ENCODE measurements at regions not wholly inside any gene's neighbourhood (a gene's known extent, or its start where the extent isn't known, plus 50 kb on each side); places are given as distances from the start of the nearest gene placed in this dataset.

DNA sequence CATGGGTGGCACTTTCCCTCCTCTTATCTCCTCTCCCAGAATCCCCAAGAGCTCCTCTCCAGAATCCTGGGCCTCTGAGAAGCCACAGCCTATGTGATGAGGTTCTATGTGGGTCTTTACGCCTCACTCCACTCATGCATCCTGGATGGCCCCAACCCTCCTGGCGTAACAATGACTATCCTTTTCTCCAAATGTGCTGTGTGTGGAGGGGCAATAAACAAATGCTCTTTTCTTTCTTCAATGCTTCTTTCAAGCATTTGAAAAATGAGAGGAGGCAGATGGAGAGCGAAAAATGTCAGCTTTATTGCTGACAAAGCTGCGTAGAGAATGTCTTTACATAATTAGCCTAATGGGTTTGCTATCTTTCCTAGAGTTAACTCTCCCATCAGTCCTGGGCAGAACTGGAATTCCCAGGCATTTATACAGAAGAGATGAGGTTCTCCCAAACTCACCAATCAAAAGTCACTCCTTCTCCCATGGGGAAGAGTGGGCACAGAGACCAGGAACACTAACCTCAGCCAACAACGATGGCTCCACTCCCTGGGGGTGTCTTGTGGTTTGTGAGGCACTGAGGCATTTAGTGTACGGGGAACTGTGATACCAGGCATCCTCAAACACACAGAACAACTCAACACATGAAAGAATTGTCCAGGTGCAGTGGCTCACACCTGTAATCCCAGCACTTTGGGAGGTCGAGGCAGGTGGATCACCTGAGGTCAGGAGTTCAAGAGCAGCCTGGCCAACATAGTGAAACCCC is 118.9 kb upstream of the SLC34A2 start:
- POLR2A ChIA-PET, result interaction anchor here (0.6 kb wide), 1 partner anchor 27 kb away, joined by 3 read pairs; no protein-coding TSS in a partner anchor
- TF ChIP-seq ARNT (IDR thresholded peaks at IDR 0.05), result no peak
- CTCF ChIA-PET, result interaction anchor here (0.7 kb wide), 1 partner anchor 26 kb away, joined by 3 read pairs; no protein-coding TSS in a partner anchor
- no peak for DNase-seq (ENCODE audit: extremely low spot score)

DNA sequence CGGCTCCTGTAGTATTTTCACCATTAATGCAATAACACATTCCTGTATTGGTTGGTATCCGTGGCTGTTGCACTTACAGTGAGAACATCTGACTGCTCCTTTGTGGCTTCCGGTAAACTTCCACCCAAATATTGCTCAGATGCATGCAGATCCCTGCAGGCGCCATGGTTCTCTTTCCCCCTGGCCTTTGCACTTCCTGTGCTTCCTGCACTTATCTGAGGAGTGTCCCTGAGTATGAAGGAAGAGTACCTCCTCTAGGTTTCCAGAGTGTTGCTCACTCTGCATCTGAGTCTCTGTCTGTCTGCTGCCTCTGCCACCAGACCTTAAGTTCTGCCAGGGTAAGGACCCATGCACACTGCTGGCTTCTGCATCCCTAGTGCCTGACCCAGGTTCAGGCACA is 117.2 kb upstream of the SLC34A2 start:
- ChIA-PET CTCF (no interaction called here), POLR2A (no interaction called here)
- no peak for TF ChIP-seq FOXM1 (IDR thresholded peaks at IDR 0.05; ENCODE audit: borderline replicate concordance)
- TF ChIP-seq LEF1 (IDR thresholded peaks at IDR 0.05; ENCODE audit: borderline replicate concordance), result no peak
- no peak for TF ChIP-seq NFRKB (IDR thresholded peaks at IDR 0.05)
- TF ChIP-seq SUZ12 (IDR thresholded peaks at IDR 0.05), result no peak
- no peak for TF ChIP-seq ARNT (IDR thresholded peaks at IDR 0.05)
- no peak for TF ChIP-seq TARDBP (IDR thresholded peaks at IDR 0.05)
- TF ChIP-seq FOXK2 (IDR thresholded peaks at IDR 0.05), result no peak
- TF ChIP-seq BHLHE40 (IDR thresholded peaks at IDR 0.05; ENCODE audit: borderline replicate concordance), result no peak
- TF ChIP-seq, protein P1, sequence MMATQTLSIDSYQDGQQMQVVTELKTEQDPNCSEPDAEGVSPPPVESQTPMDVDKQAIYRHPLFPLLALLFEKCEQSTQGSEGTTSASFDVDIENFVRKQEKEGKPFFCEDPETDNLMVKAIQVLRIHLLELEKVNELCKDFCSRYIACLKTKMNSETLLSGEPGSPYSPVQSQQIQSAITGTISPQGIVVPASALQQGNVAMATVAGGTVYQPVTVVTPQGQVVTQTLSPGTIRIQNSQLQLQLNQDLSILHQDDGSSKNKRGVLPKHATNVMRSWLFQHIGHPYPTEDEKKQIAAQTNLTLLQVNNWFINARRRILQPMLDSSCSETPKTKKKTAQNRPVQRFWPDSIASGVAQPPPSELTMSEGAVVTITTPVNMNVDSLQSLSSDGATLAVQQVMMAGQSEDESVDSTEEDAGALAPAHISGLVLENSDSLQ (IDR thresholded peaks at IDR 0.05), result no peak
- TF ChIP-seq L3MBTL2 (conservative IDR thresholded peaks at IDR 0.05), result no peak
- DNase-seq (ENCODE audit: extremely low spot score), result no peak

- ChIA-PET CTCF (no interaction called here), POLR2A (no interaction called here)
- TF ChIP-seq LEF1 (IDR thresholded peaks at IDR 0.05; ENCODE audit: borderline replicate concordance) (no peak), SUZ12 (IDR thresholded peaks at IDR 0.05) (no peak), FOXA1 (IDR thresholded peaks at IDR 0.05) (no peak), ELF4 (IDR thresholded peaks at IDR 0.05) (no peak), BHLHE40 (IDR thresholded peaks at IDR 0.05; ENCODE audit: borderline replicate concordance) (no peak), L3MBTL2 (conservative IDR thresholded peaks at IDR 0.05) (no peak), TARDBP (IDR thresholded peaks at IDR 0.05) (no peak), SP1 (IDR thresholded peaks at IDR 0.05) (no peak), ARNT (IDR thresholded peaks at IDR 0.05) (no peak), FOXM1 (IDR thresholded peaks at IDR 0.05; ENCODE audit: borderline replicate concordance) (no peak), NFRKB (IDR thresholded peaks at IDR 0.05) (no peak), ZNF384 (IDR thresholded peaks at IDR 0.05) (no peak), HDGF (IDR thresholded peaks at IDR 0.05; ENCODE audit: borderline replicate concordance) (no peak), FOXK2 (IDR thresholded peaks at IDR 0.05) (no peak), CTBP1 (IDR thresholded peaks at IDR 0.05; ENCODE audit: borderline replicate concordance) (no peak)
- TF ChIP-seq, protein P1 (IDR thresholded peaks at IDR 0.05), result no peak
- DNase-seq (ENCODE audit: extremely low spot score), result no peak
Measured at GRCh38 chr4:25539241-25539640, 116.4 kb upstream of the SLC34A2 start.

GRCh38 chr4:25540734-25541133 is 114.9 kb upstream of the SLC34A2 start:
- ChIA-PET CTCF (interaction anchor here (0.7 kb wide), 1 partner anchor 9 kb away, joined by 3 read pairs; no protein-coding TSS in a partner anchor), POLR2A (interaction anchor here (0.9 kb wide), 1 partner anchor 178 kb away, joined by 3 read pairs; no protein-coding TSS in a partner anchor)
- TF ChIP-seq SUZ12 (IDR thresholded peaks at IDR 0.05), result no peak
- no peak for TF ChIP-seq FOXK2 (IDR thresholded peaks at IDR 0.05)
- no peak for TF ChIP-seq CTBP1 (IDR thresholded peaks at IDR 0.05; ENCODE audit: borderline replicate concordance)
- no peak for TF ChIP-seq L3MBTL2 (conservative IDR thresholded peaks at IDR 0.05)
- DNase-seq (ENCODE audit: extremely low spot score), result no peak

GRCh38 chr4:25547343-25547742 is 108.3 kb upstream of the SLC34A2 start:
- TF ChIP-seq LEF1 (IDR thresholded peaks at IDR 0.05; ENCODE audit: borderline replicate concordance) (no peak), FOXK2 (IDR thresholded peaks at IDR 0.05) (no peak), HDGF (IDR thresholded peaks at IDR 0.05; ENCODE audit: borderline replicate concordance) (no peak), SP1 (IDR thresholded peaks at IDR 0.05) (no peak), NFRKB (IDR thresholded peaks at IDR 0.05) (no peak), ARNT (IDR thresholded peaks at IDR 0.05) (no peak), ZNF384 (IDR thresholded peaks at IDR 0.05) (no peak), BHLHE40 (IDR thresholded peaks at IDR 0.05; ENCODE audit: borderline replicate concordance) (no peak)
- TF ChIP-seq, protein P1 (IDR thresholded peaks at IDR 0.05), result no peak
- DNase-seq (ENCODE audit: extremely low spot score), result no peak
- ChIA-PET POLR2A (interaction anchor here (0.6 kb wide), 1 partner anchor 16 kb away, joined by 4 read pairs; no protein-coding TSS in a partner anchor), CTCF (no interaction called here)

DNA sequence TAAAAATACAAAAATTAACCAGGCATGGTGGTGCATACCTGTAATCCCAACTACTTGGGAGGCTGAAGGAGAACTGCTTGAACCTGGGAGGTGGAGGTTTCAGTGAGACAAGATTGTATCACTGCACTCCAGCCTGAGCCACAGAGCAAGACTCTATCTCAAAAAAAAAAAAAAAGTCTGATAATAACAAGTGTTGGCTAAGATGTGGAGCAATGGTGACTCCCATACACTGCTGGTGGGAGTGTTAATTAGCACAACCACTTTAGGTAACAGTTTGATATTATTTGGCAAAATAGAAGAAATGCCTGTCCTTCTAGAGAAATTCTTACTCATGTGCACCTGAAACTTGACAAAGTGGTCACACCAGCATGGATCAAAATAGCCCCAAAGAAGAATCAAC is 106.2 kb upstream of the SLC34A2 start:
- TF ChIP-seq ZNF384 (IDR thresholded peaks at IDR 0.05), result no peak
- TF ChIP-seq, protein P1 (IDR thresholded peaks at IDR 0.05), result no peak
- TF ChIP-seq NFRKB (IDR thresholded peaks at IDR 0.05), result no peak
- ChIA-PET POLR2A (no interaction called here), CTCF (no interaction called here)
- no peak for DNase-seq (ENCODE audit: extremely low spot score)
